ENCODE measurements at regions not wholly inside any gene's neighbourhood (a gene's known extent, or its start where the extent isn't known, plus 50 kb on each side); places are given as distances from the start of the nearest gene placed in this dataset.

- ATAC-seq: no peak
- TF ChIP-seq, protein P1, sequence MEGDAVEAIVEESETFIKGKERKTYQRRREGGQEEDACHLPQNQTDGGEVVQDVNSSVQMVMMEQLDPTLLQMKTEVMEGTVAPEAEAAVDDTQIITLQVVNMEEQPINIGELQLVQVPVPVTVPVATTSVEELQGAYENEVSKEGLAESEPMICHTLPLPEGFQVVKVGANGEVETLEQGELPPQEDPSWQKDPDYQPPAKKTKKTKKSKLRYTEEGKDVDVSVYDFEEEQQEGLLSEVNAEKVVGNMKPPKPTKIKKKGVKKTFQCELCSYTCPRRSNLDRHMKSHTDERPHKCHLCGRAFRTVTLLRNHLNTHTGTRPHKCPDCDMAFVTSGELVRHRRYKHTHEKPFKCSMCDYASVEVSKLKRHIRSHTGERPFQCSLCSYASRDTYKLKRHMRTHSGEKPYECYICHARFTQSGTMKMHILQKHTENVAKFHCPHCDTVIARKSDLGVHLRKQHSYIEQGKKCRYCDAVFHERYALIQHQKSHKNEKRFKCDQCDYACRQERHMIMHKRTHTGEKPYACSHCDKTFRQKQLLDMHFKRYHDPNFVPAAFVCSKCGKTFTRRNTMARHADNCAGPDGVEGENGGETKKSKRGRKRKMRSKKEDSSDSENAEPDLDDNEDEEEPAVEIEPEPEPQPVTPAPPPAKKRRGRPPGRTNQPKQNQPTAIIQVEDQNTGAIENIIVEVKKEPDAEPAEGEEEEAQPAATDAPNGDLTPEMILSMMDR (IDR thresholded peaks at IDR 0.05): no peak
- no peaks in the 10 kb centered on the region for H3K9me3 Mint-ChIP-seq
- intact Hi-C loops (cut with micrococcal nuclease): no loop called here
- ChIA-PET POLR2A (no interaction called here), CTCF (no interaction called here)
- DNase-seq: no peak
- H3K27ac Mint-ChIP-seq: no peak overlapping the region
- no peaks in the 10 kb centered on the region for H3K27me3 Mint-ChIP-seq
- no peaks in the 10 kb centered on the region for H3K36me3 Mint-ChIP-seq (ENCODE audit: low read depth)
- H3K4me3 Mint-ChIP-seq: no peak overlapping the region
- no peaks in the 10 kb centered on the region for H3K4me1 Mint-ChIP-seq (ENCODE audit: low read depth)
Observed at GRCh38 chr10:105973360-105973759, 1191.1 kb downstream of the SORCS1 start.

GRCh38 chr10:105971460-105971859 lies 1193.0 kb downstream of the SORCS1 start:
- H3K27me3 Mint-ChIP-seq: no peaks in the 10 kb centered on the region

DNA sequence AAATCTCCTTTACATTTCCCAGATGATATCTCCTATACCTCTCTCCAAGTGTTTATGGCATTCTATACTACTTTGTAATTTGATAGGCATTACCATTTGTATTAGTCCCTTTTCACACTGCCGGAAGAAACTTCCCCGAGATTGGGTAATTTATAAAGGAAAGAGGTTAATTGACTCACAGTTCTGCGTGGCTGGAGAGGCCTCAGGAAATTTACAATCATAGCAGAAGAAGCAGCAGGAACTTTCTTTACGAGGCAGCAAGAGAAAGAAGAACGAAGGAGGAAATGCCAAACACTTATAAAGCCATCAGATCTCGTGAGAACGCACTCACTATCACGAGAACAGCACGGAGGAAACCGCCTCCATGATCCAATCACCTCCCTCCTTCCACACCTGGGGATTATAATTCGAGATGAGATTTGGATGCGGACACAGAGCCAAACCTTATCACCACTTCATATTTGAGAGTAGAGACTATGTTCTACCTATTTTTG lies 1194.6 kb downstream of the SORCS1 start:
- no peak overlapping the region for H3K4me3 Mint-ChIP-seq
- ChIA-PET CTCF (no interaction called here), POLR2A (no interaction called here)
- DNase-seq (no peak), ATAC-seq (no peak)
- intact Hi-C loops (cut with micrococcal nuclease): no loop called here
- no peaks in the 10 kb centered on the region for H3K4me1 Mint-ChIP-seq (ENCODE audit: low read depth)
- H3K36me3 Mint-ChIP-seq (ENCODE audit: low read depth): no peaks in the 10 kb centered on the region
- H3K27ac Mint-ChIP-seq: no peak overlapping the region
- no peaks in the 10 kb centered on the region for H3K9me3 Mint-ChIP-seq
- no peaks in the 10 kb centered on the region for H3K27me3 Mint-ChIP-seq
- TF ChIP-seq, protein P1 (IDR thresholded peaks at IDR 0.05): no peak

More at GRCh38 chr10:105971460-105971859, 1193.0 kb downstream of the SORCS1 start:
- ChIA-PET POLR2A (no interaction called here), CTCF (interaction anchor here (1.1 kb wide), 1 partner anchor 13 kb away, joined by 4 read pairs; no protein-coding TSS in a partner anchor)
- Mint-ChIP-seq H3K27ac (no peak overlapping the region), H3K4me1 (ENCODE audit: low read depth) (no peaks in the 10 kb centered on the region), H3K36me3 (ENCODE audit: low read depth) (no peaks in the 10 kb centered on the region), H3K4me3 (no peak overlapping the region), H3K9me3 (no peaks in the 10 kb centered on the region)
- TF ChIP-seq, protein P1 (IDR thresholded peaks at IDR 0.05): no peak
- intact Hi-C loops (cut with micrococcal nuclease): no loop called here
- ATAC-seq: no peak
- DNase-seq: no peak

- intact Hi-C loops (cut with micrococcal nuclease): no loop called here
- Mint-ChIP-seq H3K27me3 (no peaks in the 10 kb centered on the region), H3K4me1 (ENCODE audit: low read depth) (no peaks in the 10 kb centered on the region), H3K4me3 (no peak overlapping the region), H3K36me3 (ENCODE audit: low read depth) (no peaks in the 10 kb centered on the region), H3K27ac (no peak overlapping the region), H3K9me3 (no peaks in the 10 kb centered on the region)
- ChIA-PET POLR2A (no interaction called here), CTCF (no interaction called here)
- DNase-seq: no peak
- TF ChIP-seq, protein P1 (IDR thresholded peaks at IDR 0.05): no peak
- ATAC-seq: no peak
Observed at GRCh38 chr10:105968666-105969065, 1195.8 kb downstream of the SORCS1 start.

DNA sequence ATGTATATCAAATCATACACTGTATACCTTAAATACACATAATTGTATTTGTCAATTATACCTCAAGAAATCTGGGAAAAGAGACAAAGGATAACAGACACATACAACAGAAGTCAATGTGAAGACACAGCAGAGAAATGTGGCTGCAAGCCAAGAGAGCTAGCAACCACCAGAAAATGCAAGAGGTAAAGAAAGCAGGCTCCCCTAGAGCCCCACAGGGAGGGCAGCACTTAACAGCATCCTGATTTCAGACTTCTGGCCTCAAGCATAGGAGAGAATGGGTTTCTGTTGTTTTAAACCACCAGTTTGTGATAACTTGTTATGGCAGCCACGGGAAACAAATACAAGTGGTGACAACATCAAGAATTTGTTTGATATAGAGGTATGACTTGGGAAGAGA lies 1197.2 kb downstream of the SORCS1 start:
- intact Hi-C loops (cut with micrococcal nuclease): no loop called here
- H3K9me3 Mint-ChIP-seq: no peaks in the 10 kb centered on the region
- H3K4me3 Mint-ChIP-seq: no peak overlapping the region
- ChIA-PET CTCF (no interaction called here), POLR2A (no interaction called here)
- DNase-seq (no peak), ATAC-seq (no peak)
- H3K36me3 Mint-ChIP-seq (ENCODE audit: low read depth): no peaks in the 10 kb centered on the region
- no peaks in the 10 kb centered on the region for H3K27me3 Mint-ChIP-seq
- TF ChIP-seq, protein P1 (IDR thresholded peaks at IDR 0.05): no peak
- no peaks in the 10 kb centered on the region for H3K4me1 Mint-ChIP-seq (ENCODE audit: low read depth)
- H3K27ac Mint-ChIP-seq: no peak overlapping the region
